HG03521 (cell line): ENCODE measurements at regions not wholly inside any gene's neighbourhood (a gene's known extent, or its start where the extent isn't known, plus 50 kb on each side); places are given as distances from the start of the nearest gene placed in this dataset.

Source experiments
- ATAC-seq: cut with Tn5 transposase; IDR thresholded peaks from one replicate; pipeline ENCODE4 v1.9.1; 2021; ENCODE audit warnings: mild to moderate bottlenecking, moderate library complexity; ENCODE audit not compliant: unreplicated experiment

- no peak for ATAC-seq
These were observed 565.8 kb upstream of the LRRC4C start for GRCh38 chr11:42025121-42025803.

DNA sequence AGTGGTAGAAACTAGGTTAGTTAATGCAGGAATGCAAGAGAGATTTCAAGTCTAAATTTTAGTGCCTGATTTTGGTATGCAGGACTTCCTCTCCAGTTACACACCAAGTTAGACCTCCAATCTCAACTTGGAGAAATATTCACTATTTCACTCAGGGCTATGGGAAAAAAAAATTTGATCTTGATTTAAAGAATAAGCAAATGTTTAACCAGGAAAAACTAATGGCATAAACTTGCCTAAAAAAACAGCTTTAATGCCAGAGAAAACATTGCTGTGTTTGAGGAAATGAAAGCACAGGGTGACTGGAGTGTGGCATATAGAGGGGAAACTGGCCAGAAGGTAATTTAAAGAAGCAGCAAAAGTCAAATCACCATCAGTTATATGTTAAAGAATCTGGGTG, 575.4 kb upstream of the LRRC4C start:
- no peak for ATAC-seq

DNA sequence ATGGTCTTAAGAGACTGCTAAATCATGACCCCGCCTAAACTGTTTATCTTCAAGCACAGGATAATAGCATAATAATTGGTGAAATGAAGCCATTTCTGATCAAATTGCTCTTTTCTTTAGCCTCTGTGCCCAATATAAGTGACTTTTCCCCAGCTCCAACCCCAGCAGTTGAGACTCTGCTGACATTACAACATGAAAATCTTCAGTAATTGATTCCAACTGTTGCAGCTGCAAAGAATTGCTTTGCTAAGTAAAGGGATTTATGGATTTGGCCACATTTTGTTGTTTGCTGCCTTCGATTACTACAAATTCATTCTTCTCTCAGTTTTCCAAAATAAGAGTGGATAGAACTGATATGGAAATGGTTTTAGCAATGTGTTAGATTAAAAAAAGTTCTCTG, 576.7 kb upstream of the LRRC4C start:
- no peak for ATAC-seq

DNA sequence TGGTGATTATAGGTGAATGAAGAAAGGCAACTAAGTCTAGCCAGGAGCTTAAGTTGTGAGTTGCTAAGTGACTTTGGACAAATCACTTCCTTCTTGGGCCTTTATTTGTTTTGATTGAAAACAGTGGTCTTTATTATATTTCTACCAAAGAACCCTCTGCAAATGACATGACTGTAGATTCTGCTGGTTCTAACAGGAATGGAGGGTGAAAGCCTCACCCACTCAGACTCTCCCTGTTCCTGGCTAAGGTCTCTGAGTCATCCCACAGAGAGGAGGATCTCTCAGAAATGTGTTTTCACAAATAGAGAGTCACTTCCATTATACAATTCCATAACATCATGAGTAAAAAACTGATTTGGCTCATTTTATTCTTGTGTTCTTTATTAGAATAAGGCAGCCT, 583.9 kb upstream of the LRRC4C start:
- ATAC-seq = no peak

DNA sequence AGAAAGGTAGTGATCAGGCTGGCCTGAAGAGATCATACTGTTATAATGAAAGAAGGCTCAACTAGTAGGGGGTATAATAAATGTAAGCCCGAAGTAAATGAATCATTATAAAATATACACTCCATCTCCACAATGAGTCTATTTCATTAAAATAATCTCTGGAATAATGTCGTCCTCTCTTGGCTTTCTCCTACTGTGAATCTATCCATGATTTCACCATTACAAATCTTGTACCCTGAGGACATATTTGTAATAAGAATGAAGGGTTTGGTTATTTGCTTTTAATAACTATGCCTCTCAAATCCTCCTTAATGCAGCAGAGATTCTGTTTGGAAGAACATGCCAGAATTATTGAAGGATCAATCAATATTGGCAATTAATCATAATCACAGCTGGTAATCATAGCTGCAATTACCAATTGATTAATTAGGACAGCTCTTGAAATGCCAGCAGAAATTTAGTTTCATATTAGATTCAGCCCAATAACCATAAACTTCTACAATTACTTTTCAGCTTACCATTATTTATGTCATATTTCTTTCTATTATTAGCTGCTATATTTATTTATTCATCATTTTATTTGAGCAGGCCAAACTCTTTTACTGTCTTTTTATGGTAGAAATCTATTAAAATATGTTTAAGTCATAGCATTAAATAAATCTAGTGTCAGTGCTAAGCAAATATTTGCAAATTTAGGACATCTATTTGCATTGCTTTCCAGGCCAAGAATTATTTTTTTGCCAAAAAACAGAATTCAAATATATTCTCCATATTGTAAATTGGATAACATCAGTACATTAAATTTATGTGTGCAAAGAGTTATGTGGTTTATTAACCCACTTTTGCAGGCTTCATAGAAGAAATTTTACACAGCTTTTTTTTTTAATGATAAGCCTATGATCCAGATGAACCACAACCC, 588.4 kb upstream of the LRRC4C start:
- no peak for ATAC-seq

DNA sequence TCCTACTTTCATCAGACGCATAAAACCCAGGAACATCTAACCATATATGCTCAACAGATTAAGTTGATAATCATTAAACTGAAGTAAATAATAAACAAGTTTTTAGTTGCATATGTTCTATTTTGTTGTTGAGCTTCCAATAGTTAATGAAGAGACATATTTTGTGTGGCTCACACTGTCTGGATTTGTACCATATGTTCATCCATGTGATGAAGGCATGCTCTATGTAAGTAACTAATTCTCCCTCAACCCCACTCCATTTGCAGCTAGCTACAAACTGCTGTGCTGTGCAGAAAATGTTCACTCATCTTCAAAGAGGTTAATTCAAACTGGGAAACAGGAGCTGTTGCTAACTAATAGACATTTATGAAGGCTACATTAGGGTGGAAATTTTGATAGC, 589.7 kb upstream of the LRRC4C start:
- ATAC-seq = no peak

- no peak for ATAC-seq
These were observed 590.2 kb upstream of the LRRC4C start for GRCh38 chr11:42049650-42050049.

DNA sequence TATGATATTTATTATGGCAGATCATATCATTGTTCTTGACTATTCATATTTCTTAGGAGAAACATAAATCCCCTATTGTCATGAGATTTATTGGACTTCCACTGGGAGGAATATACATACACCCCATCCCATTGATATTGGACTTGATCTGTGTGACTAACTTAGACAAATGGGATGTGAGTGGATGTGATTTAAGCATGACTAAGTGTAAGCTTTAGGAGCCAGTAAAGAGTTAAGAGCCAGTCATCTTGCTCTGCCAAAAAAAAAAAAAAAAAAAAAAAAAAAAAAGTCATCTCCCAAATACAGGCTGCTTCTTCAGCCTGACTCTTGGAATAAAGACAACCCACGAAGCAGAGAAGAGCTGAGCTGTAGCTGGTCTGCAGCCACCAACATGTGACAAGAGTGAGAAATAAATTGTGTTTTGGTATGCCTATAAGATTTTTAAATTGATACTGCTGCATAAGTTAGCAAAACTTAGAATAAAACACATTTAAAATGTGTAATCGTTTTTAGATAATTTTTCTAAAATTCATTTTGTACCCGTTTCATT, 595.0 kb upstream of the LRRC4C start:
- ATAC-seq = no peak

DNA sequence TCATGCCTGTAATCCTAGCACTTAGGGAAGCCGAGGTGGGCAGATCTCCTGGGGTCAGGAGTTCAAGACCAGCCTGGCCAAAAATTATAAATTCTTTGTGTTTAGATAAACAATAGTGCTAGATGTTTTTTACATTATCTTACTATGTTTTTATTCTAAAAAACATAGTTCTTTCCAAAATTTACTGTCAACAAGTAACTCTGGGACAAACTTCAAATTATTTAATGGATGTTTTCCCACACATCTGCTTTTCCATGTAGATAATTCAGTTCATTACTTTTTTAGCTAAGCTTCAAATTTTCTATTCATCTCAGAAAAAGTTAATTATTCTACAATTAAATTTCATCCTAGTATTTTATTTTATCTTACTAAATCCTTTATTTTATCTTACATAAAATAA, 596.2 kb upstream of the LRRC4C start:
- no peak for ATAC-seq

- ATAC-seq = no peak
These were observed 599.3 kb upstream of the LRRC4C start for GRCh38 chr11:42058794-42059193.

GRCh38 chr11:42065199-42065598, 605.7 kb upstream of the LRRC4C start:
- ATAC-seq = no peak

GRCh38 chr11:42066113-42066512, 606.7 kb upstream of the LRRC4C start:
- no peak for ATAC-seq

- no peak for ATAC-seq
These were observed 614.9 kb upstream of the LRRC4C start for GRCh38 chr11:42074306-42074705.

DNA sequence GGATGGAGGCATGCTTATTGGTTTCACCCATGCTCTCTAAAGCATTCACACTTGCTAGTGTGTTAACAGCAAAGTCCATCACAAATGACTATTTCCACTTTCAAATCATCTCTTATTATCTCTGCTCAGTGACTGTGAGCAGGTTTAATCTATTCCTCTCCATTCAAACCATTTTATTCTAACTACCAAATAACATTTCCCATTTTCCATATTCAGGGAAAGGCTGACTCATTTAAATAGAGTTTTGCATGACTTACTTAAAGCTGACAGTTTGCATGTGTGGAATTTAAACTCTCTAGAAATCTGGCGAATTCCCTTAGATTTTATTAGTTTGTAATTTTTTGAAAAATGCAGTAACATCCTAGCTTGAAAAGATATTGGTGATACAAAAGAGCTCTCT, 615.7 kb upstream of the LRRC4C start:
- no peak for ATAC-seq

- no peak for ATAC-seq
These were observed 618.3 kb upstream of the LRRC4C start for GRCh38 chr11:42077794-42078193.

GRCh38 chr11:42085736-42086135, 626.3 kb upstream of the LRRC4C start:
- no peak for ATAC-seq

GRCh38 chr11:42093541-42093940, 634.1 kb upstream of the LRRC4C start:
- ATAC-seq = no peak

- ATAC-seq = no peak
These were observed 638.6 kb upstream of the LRRC4C start for GRCh38 chr11:42098075-42098474.

- ATAC-seq = no peak
These were observed 653.4 kb upstream of the LRRC4C start for GRCh38 chr11:42112866-42113265.

- no peak for ATAC-seq
These were observed 655.5 kb upstream of the LRRC4C start for GRCh38 chr11:42114927-42115326.

GRCh38 chr11:42138454-42138853, 679.0 kb upstream of the LRRC4C start:
- ATAC-seq = no peak

DNA sequence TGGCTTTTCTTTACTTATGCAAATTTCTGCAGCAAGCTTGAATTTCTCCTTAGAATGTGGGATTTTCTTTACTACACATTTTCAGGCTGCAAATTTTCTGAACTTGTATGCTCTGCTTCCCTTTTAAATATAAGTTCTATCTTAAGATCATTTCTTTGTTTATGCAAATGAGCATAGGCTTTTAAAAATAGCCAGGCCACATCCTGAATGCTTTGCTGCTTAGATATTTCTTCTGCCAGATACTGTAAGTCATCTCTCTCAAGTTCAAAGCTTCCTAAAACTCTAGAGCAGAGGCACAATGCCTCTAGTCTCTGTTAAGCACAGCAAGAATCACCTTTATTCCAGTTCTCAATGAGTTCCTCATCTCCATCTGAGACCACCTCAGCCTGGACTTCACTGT, 685.9 kb upstream of the LRRC4C start:
- no peak for ATAC-seq
